Caco-2 (cell line): ENCODE measurements at regions not wholly inside any gene's neighbourhood (a gene's known extent, or its start where the extent isn't known, plus 50 kb on each side); places are given as distances from the start of the nearest gene placed in this dataset.

Experiments used
- BruUV-seq: library from RNA; stranded (reverse); fragments of 400-500 nt; replicated peaks from 2 replicates; lab custom pipeline; 2021; lab: Mats Ljungman, UMichigan
- CTCF ChIA-PET: fragments of 300-600 bp; sonication (Branson Sonifier 250); formaldehyde crosslinking; loops from one replicate; lab custom pipeline; 2022; ENCODE audit warnings: antibody characterized with exemption; lab: Charles Lee
- POLR2A ChIA-PET: fragments of 300-600 bp; sonication (Branson Sonifier 250); formaldehyde crosslinking; loops from one replicate; lab custom pipeline; 2022; ENCODE audit warnings: antibody characterized with exemption; lab: Charles Lee
- DNase-seq, 2 experiments: peaks; one replicate each; pipeline versions ENCODE4 v3.0.0 to v3.0.0-alpha.2; 2020 to 2022
- H3K27me3 ChIP-seq: replicated peaks from 2 replicates; pipeline ENCODE4 v1.6.0; 2011; ENCODE audit warnings: low read length; ENCODE audit not compliant: control insufficient read depth, insufficient read depth
- H3K36me3 ChIP-seq: 2 replicates; pipeline ENCODE4 v1.5.1; 2011; ENCODE audit warnings: low read length; ENCODE audit not compliant: control insufficient read depth, insufficient read depth
- H3K4me1 ChIP-seq: fragments of 250-450 bp; sonication (Bioruptor Pico); 2 replicates; pipeline ENCODE4 v1.5.1; 2020; ENCODE audit warnings: mild to moderate bottlenecking
- H3K4me3 ChIP-seq: 2 replicates; pipeline ENCODE4 v1.5.1; 2011; ENCODE audit warnings: low read depth, mild to moderate bottlenecking, control low read depth, low read length
- H3K9me3 ChIP-seq: fragments of 250-450 bp; sonication (Bioruptor Pico); 2 replicates; pipeline ENCODE4 v1.5.1; 2020; ENCODE audit warnings: mild to moderate bottlenecking, moderate library complexity
- H3K27ac Mint-ChIP-seq: one replicate; pipeline ENCODE4 v1.8.0; 2022; ENCODE audit warnings: mixed read lengths; ENCODE audit not compliant: unreplicated experiment
- H3K27me3 Mint-ChIP-seq: one replicate; pipeline ENCODE4 v1.8.0; 2022; ENCODE audit warnings: mixed read lengths; ENCODE audit not compliant: insufficient read depth, unreplicated experiment
- H3K36me3 Mint-ChIP-seq: one replicate; pipeline ENCODE4 v1.8.0; 2022; ENCODE audit warnings: mild to moderate bottlenecking, mixed read lengths; ENCODE audit not compliant: insufficient read depth, unreplicated experiment
- H3K4me1 Mint-ChIP-seq: one replicate; pipeline ENCODE4 v1.8.0; 2022; ENCODE audit warnings: low read depth, mixed read lengths; ENCODE audit not compliant: unreplicated experiment
- H3K4me3 Mint-ChIP-seq: one replicate; pipeline ENCODE4 v1.8.0; 2022; ENCODE audit warnings: mild to moderate bottlenecking, moderate library complexity, mixed read lengths; ENCODE audit not compliant: unreplicated experiment
- H3K9me3 Mint-ChIP-seq: one replicate; pipeline ENCODE4 v1.8.0; 2022; ENCODE audit warnings: mixed read lengths; ENCODE audit not compliant: unreplicated experiment
- CTCF ChIP-seq, 2 experiments: fragments of 200-600 bp in 1 of 2; IDR thresholded peaks; 1 replicate in 1 of 2; 2 replicates in 1 of 2; pipeline versions ENCODE4 v1.5.1 to v1.8.0; 2011 to 2022; ENCODE audit warnings: antibody characterized with exemption in 1 of 2, control low read depth in 1 of 2, inconsistent platforms in 1 of 2, low read depth in 1 of 2, low read length in 1 of 2, mild to moderate bottlenecking in 1 of 2, moderate library complexity in 1 of 2; ENCODE audit not compliant: insufficient read depth in 1 of 2, severe bottlenecking in 1 of 2, unreplicated experiment in 1 of 2
- intact Hi-C: fragments of 100-400 bp; cut with micrococcal nuclease; formaldehyde crosslinking; loops from one replicate; pipeline ENCODE4 v1.10.0; 2022; ENCODE audit not compliant: unreplicated experiment

DNA sequence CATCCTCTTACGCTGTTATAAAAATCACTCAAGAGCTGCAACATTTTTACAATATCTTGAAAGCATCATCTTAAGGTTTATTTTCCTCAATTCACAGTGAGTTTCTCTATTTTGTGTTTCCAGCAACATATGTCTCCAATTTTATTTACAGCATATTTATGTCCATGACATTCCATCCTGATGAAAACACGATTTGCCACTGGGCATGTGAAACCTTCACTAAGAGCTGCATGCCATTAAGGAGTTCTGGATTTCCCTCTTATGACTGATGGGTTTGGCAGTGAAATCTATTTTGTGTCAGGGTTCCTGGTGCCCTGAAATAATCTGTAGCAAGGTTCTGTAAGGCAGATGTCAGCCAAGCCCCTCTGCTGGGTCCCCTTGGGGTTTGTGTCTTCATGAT is 527.6 kb upstream of the KLF12 start:
- H3K27me3 Mint-ChIP-seq = peaks cover 3% of the 10 kb centered on the region
- no peak overlapping the region for H3K27ac Mint-ChIP-seq
- ChIA-PET CTCF (no interaction called here), POLR2A (no interaction called here)
- Histone ChIP-seq H3K9me3 (no peaks in the 10 kb centered on the region), H3K4me1 (no peaks in the 10 kb centered on the region), H3K36me3 (no peaks in the 10 kb centered on the region), H3K4me3 (no peak overlapping the region), H3K27me3 (no peaks in the 10 kb centered on the region)
- no peaks in the 10 kb centered on the region for H3K9me3 Mint-ChIP-seq
- no peaks in the 10 kb centered on the region for H3K36me3 Mint-ChIP-seq
- H3K4me1 Mint-ChIP-seq = no peaks in the 10 kb centered on the region
- DNase-seq = no peak
- no TSS peak for BruUV-seq
- TF ChIP-seq CTCF (IDR thresholded peaks at IDR 0.05; ENCODE audit: insufficient read depth in 1 of 2, low read depth in 1 of 2, low read length in 1 of 2, severe bottlenecking in 1 of 2, unreplicated experiment in 1 of 2) = no peak
- H3K4me3 Mint-ChIP-seq = no peak overlapping the region
- intact Hi-C loops = no loop called here

DNA sequence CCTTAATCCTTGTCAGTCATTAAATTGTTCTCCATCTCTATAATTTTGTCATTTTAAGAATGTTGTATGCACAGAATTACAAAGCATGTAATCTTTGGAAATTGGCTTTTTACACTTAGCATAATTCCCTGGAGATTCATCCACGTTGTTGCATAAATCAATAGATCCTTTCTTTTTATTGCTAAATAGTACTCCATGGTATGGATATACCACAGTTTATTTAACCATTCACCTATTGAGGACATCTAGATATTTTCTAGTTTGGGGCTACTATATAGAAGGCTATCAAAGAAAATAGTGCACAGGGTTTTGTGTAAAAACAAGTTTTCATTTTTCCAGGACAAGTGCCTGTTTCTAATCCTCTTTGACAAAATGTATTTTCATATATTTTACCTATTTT is 523.6 kb upstream of the KLF12 start:
- no peaks in the 10 kb centered on the region; the same call in 1 of the 2 replicates for H3K27me3 ChIP-seq
- intact Hi-C loops = no loop called here
- Mint-ChIP-seq H3K27me3 (peaks cover 3% of the 10 kb centered on the region), H3K36me3 (no peaks in the 10 kb centered on the region), H3K27ac (no peak overlapping the region), H3K4me3 (no peak overlapping the region), H3K9me3 (no peaks in the 10 kb centered on the region), H3K4me1 (no peaks in the 10 kb centered on the region)
- DNase-seq = no peak
- H3K4me3 ChIP-seq = no peak overlapping the region
- no TSS peak for BruUV-seq
- POLR2A ChIA-PET = no interaction called here
- no peaks in the 10 kb centered on the region for H3K9me3 ChIP-seq
- H3K36me3 ChIP-seq = no peaks in the 10 kb centered on the region
- H3K4me1 ChIP-seq = no peaks in the 10 kb centered on the region
- no peak for TF ChIP-seq CTCF (IDR thresholded peaks at IDR 0.05; ENCODE audit: insufficient read depth in 1 of 2, low read depth in 1 of 2, low read length in 1 of 2, severe bottlenecking in 1 of 2, unreplicated experiment in 1 of 2)
- CTCF ChIA-PET = no interaction called here

GRCh38 chr13:74651121-74651520 is 516.9 kb upstream of the KLF12 start:
- Histone ChIP-seq H3K27me3 (no peaks in the 10 kb centered on the region), H3K4me1 (no peaks in the 10 kb centered on the region), H3K4me3 (no peak overlapping the region), H3K36me3 (no peaks in the 10 kb centered on the region), H3K9me3 (no peaks in the 10 kb centered on the region)
- intact Hi-C loops = no loop called here
- ChIA-PET POLR2A (no interaction called here), CTCF (no interaction called here)
- Mint-ChIP-seq H3K36me3 (no peaks in the 10 kb centered on the region), H3K27ac (no peak overlapping the region), H3K4me3 (no peak overlapping the region), H3K27me3 (peaks cover 9% of the 10 kb centered on the region), H3K4me1 (no peaks in the 10 kb centered on the region), H3K9me3 (no peaks in the 10 kb centered on the region)
- DNase-seq = no peak
- TF ChIP-seq CTCF (IDR thresholded peaks at IDR 0.05; ENCODE audit: insufficient read depth in 1 of 2, low read depth in 1 of 2, low read length in 1 of 2, severe bottlenecking in 1 of 2, unreplicated experiment in 1 of 2) = no peak
- BruUV-seq = no TSS peak
